Left lung (tissue), 4 donors: ENCODE measurements at regions not wholly inside any gene's neighbourhood (a gene's known extent, or its start where the extent isn't known, plus 50 kb on each side); places are given as distances from the start of the nearest gene placed in this dataset.

Source experiments
- ATAC-seq: fragments of 200-7000 bp; cut with Tn5 transposase; one replicate; pipeline ENCODE4 v1.9.1; 2020; ENCODE audit warnings: moderate library complexity
- DNase-seq, 4 donors: peaks; one replicate each; pipeline ENCODE4 v3.0.0-alpha.2; 2013 to 2020
- H3K27ac ChIP-seq, 2 donors: fragments of 200-600 bp; sonication (generic) in 1 of 2; one replicate each; pipeline versions ENCODE4 v1.5.0 to v1.8.0; 2020 to 2021
- H3K27me3 ChIP-seq, 2 donors: fragments of 200-600 bp; sonication (generic) in 1 of 2; one replicate each; pipeline versions ENCODE4 v1.5.0 to v1.8.0; 2020 to 2021
- H3K36me3 ChIP-seq, 2 donors: fragments of 200-600 bp; sonication (generic) in 1 of 2; one replicate each; pipeline versions ENCODE4 v1.5.0 to v1.8.0; 2020 to 2021
- H3K4me1 ChIP-seq, 2 donors: fragments of 200-600 bp; one replicate each; pipeline ENCODE4 v1.8.0; 2021
- H3K4me3 ChIP-seq, 2 donors: fragments of 200-600 bp; sonication (generic) in 1 of 2; one replicate each; pipeline versions ENCODE4 v1.5.0 to v1.8.0; 2020 to 2021; ENCODE audit warnings: mild to moderate bottlenecking in 1 of 2
- H3K9me3 ChIP-seq, 2 donors: fragments of 200-600 bp; sonication (generic) in 1 of 2; one replicate each; pipeline versions ENCODE4 v1.5.0 to v1.8.0; 2020 to 2021
- intact Hi-C, 2 donors: fragments of 100-400 bp; cut with DNase I; formaldehyde crosslinking; loops; one replicate each; pipeline versions ENCODE4 v1.11.2 to v1.14.2; 2022
- TF ChIP-seq, protein P1 (sequence below), 2 donors: fragments of 200-600 bp; sonication (generic) in 1 of 2; IDR thresholded peaks; one replicate each; pipeline versions ENCODE4 v1.5.0 to v1.8.0; 2021; ENCODE audit warnings: antibody characterized with exemption in 2 of 2
- donor health status: DM: no; HTN: yes; CAD: no.
- donor health status: DM: no; HTN: no; CAD: no.

DNA sequence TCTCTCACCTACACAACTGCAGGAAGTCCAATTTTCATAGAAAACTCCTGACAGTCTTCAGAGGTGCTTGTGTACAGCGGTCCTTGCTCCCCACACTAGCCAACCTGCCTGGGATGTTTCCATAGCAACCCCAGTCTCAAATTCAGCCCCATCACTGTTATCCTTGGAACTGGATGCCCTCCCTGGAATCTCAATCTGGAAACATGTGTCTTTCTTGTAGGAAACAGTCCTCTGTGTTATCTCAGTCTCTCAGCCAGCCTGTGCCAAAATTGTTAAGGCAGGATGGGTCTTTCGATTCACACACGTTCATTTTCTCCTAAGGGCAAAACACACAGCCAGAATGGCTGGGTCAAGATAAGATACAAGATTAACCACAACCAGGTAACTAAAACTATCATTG is 295.5 kb upstream of the RND3 start:
- no peak overlapping the region for H3K27ac ChIP-seq
- DNase-seq (no peak), ATAC-seq (no peak)
- H3K4me1 ChIP-seq = peaks cover 0 to 5% of the 10 kb centered on the region in 2 donors
- H3K4me3 ChIP-seq = no peak overlapping the region
- no peaks in the 10 kb centered on the region for H3K36me3 ChIP-seq
- TF ChIP-seq, protein P1, sequence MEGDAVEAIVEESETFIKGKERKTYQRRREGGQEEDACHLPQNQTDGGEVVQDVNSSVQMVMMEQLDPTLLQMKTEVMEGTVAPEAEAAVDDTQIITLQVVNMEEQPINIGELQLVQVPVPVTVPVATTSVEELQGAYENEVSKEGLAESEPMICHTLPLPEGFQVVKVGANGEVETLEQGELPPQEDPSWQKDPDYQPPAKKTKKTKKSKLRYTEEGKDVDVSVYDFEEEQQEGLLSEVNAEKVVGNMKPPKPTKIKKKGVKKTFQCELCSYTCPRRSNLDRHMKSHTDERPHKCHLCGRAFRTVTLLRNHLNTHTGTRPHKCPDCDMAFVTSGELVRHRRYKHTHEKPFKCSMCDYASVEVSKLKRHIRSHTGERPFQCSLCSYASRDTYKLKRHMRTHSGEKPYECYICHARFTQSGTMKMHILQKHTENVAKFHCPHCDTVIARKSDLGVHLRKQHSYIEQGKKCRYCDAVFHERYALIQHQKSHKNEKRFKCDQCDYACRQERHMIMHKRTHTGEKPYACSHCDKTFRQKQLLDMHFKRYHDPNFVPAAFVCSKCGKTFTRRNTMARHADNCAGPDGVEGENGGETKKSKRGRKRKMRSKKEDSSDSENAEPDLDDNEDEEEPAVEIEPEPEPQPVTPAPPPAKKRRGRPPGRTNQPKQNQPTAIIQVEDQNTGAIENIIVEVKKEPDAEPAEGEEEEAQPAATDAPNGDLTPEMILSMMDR (IDR thresholded peaks at IDR 0.05) = no peak
- no peaks in the 10 kb centered on the region for H3K9me3 ChIP-seq
- no peaks in the 10 kb centered on the region for H3K27me3 ChIP-seq
- intact Hi-C loops = no loop called here

DNA sequence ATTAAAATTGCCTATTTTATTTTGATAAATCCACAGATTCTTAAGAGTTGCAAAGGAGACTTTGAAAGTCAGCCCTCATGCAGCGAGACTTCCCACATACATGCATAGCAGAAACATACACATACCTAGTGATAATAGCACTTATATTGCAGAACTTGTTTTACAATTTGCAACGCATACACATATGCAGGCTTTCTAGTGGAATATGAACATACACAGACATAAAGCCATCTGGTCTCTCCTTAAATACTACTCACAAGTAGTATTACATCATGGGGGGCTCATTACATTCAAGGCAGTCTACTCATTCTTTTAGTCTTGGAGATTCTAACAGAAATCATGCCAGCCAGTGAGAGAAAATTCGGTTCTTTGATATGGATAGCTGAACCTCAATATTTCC is 295.1 kb upstream of the RND3 start:
- H3K4me3 ChIP-seq = no peak overlapping the region
- no peak for ATAC-seq
- H3K4me1 ChIP-seq = peaks cover 0 to 3% of the 10 kb centered on the region in 2 donors
- TF ChIP-seq, protein P1 (IDR thresholded peaks at IDR 0.05) = no peak
- H3K36me3 ChIP-seq = no peaks in the 10 kb centered on the region
- intact Hi-C loops = no loop called here
- H3K27ac ChIP-seq = no peak overlapping the region
- H3K27me3 ChIP-seq = no peaks in the 10 kb centered on the region
- no peaks in the 10 kb centered on the region for H3K9me3 ChIP-seq
- DNase-seq = no peak

DNA sequence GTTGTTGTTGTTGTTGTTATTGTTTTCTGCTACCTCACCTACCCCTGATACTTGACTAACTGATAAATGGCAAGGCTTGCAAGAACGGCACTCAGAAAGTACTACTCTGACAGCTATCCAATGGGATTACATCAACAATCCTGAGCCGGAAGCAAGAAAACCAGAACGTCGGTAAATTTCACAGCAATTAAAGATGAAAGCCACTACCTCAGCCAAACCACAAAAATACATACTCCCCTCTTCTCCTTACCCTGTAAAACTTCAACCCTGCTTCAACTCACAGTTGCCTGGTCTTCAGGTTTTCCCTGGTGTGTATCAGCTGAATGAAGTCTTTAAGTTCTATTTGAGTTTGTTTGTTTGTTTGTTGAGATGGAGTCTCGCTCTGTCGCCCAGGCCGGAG is 293.7 kb upstream of the RND3 start:
- Histone ChIP-seq H3K4me1 (no peaks in the 10 kb centered on the region), H3K36me3 (no peaks in the 10 kb centered on the region), H3K27ac (no peak overlapping the region), H3K4me3 (no peak overlapping the region), H3K9me3 (no peaks in the 10 kb centered on the region), H3K27me3 (no peaks in the 10 kb centered on the region)
- no peak for DNase-seq
- intact Hi-C loops = no loop called here
- TF ChIP-seq, protein P1 (IDR thresholded peaks at IDR 0.05) = no peak
- no peak for ATAC-seq

DNA sequence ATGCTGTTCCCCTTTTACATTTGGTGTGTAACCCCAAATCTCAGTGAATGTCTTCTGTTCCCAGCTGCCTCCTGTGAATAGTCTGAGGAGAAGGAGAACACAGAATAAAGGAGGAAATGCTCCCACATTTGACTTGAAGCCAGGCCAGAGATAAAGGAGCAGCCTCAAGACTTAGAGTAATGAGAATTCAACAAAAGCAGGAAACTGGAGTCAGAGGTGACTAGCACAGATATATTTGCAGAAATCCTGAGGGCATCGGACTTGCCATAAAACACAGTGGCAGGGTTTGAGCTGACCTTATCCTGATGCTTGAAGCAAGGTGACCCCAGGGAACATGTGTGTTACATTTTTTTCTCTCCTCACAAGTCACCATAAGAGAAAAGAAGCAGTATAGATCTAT is 291.4 kb upstream of the RND3 start:
- no peak overlapping the region for H3K4me3 ChIP-seq
- TF ChIP-seq, protein P1 (IDR thresholded peaks at IDR 0.05) = no peak
- DNase-seq (no peak), ATAC-seq (no peak)
- no peaks in the 10 kb centered on the region for H3K4me1 ChIP-seq
- H3K27me3 ChIP-seq = no peaks in the 10 kb centered on the region
- no peaks in the 10 kb centered on the region for H3K36me3 ChIP-seq
- intact Hi-C loops = no loop called here
- H3K27ac ChIP-seq = no peak overlapping the region
- H3K9me3 ChIP-seq = no peaks in the 10 kb centered on the region

DNA sequence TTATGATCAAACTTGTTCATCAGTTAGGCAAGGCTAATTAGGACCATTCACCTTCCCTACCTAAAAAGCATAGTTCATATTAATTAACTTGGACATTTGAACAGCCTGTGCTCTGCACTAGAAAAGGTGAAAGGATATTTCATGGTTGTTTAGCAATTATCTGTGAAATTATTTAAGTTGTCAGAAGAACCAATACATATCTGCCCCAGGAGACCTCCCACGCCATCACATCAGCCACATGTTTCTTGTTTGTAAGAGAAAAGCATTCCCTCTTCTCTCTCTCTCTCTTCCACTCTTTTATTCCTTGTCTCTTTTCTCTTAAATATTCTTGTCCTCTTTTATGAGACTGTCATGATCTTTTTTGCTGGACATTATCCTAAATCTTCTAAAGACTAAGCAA is 282.0 kb upstream of the RND3 start:
- no peak for ATAC-seq
- no peak overlapping the region for H3K27ac ChIP-seq

More for the DNA sequence above, 282.0 kb upstream of the RND3 start:
- no peak for DNase-seq
- Histone ChIP-seq H3K36me3 (no peaks in the 10 kb centered on the region), H3K4me3 (no peak overlapping the region), H3K4me1 (no peaks in the 10 kb centered on the region), H3K27me3 (no peaks in the 10 kb centered on the region), H3K9me3 (no peaks in the 10 kb centered on the region)
- intact Hi-C loops = no loop called here
- TF ChIP-seq, protein P1 (IDR thresholded peaks at IDR 0.05) = no peak
